ENCODE measurements at regions not wholly inside any gene's neighbourhood (a gene's known extent, or its start where the extent isn't known, plus 50 kb on each side); places are given as distances from the start of the nearest gene placed in this dataset.

DNA sequence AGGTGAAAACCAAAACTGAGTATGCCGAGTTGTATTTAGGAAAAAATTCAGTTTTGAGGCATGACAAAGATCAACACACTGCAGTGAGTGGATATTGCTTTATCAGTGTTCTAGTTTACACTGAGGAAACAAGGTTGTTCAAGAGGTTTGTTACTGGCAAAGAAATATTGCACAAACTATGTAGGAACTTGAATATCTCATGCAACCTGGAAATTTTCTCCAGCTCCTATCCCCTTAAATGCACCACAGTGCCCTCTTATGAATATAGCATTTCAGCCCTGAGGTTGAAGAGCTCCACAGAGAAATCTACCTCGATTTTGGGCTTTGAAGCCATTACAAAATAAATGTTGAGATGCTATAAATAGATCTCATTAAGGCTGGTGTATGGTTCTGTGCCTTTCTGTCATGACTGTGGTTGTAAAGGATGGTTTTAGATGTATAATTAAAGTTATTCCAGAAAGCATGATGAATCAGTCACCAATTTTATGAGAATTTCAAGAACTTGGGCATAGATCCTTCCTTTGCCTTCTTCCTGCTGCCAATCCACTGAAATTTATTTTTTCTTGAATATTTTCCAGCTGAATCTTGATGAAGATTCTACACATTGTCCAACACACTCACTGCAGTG, 159.3 kb downstream of the SPATA31D1 start:
- intact Hi-C loops (cut with DNase I), result no loop called here
- ATAC-seq (no peak), DNase-seq (no peak)

DNA sequence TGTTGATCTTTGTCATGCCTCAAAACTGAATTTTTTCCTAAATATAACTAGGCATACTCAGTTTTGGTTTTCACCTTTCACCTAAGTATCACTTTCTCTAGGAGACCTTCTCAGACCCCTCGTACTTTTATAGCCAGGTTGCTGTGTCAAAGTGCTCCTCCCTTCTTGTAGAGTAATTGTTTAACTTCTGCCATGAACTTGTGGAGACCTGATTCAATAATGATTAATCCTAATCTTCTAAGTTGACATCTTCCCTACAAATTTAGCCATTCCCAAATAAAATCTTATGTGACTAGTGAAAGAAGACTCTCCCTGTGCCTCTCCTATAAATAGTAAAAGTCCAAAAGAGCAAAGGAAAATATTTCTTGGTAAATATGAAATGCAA, 159.8 kb downstream of the SPATA31D1 start:
- intact Hi-C loops (cut with DNase I), result no loop called here
- ATAC-seq (no peak), DNase-seq (no peak)

GRCh38 chr9:82148901-82149461, 160.4 kb downstream of the SPATA31D1 start:
- ATAC-seq (no peak), DNase-seq (no peak)
- intact Hi-C loops (cut with DNase I), result no loop called here

DNA sequence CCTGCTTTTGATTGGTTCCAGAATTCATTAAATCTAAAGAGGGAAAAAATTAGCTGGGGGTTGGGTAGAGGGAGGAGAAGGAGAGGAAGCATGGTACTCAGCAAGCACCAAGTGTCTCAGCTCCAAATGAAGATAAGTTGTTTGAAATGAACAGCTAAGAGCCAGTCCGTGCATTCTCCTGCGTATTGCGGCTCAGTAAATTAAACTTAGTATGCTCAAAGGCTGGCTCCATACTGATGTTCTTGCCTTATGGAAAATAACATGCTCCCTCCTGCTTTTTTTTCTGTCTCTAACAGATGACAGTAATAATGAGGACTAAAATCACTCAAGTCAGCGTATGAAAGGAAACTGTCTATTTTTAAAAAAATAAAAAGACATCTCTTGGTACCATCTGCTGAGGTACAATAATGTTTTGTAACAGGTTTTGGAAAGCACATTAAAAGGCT, 161.0 kb downstream of the SPATA31D1 start:
- intact Hi-C loops (cut with DNase I), result no loop called here
- ATAC-seq (no peak), DNase-seq (no peak)

- ATAC-seq (no peak), DNase-seq (no peak)
- intact Hi-C loops (cut with DNase I), result no loop called here
Measured at GRCh38 chr9:82152181-82152580, 163.6 kb downstream of the SPATA31D1 start.

DNA sequence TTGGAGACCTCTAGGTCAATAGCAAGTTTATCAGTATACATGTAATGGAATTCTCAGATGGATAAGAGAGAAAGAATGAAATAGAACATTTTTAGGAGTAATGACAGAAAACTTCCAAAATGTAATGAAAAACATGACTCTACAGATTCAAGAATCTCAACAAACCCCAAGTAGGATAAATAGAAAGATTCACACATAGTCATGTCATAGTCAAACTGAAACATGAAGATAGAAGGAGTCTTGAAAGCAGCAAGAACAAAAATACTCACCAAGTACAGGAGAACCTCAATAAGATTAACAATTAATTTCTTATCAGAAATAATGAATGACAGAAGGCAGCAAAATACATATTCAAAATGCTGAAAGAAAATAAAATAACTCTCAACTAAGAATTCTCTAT, 164.5 kb downstream of the SPATA31D1 start:
- DNase-seq (no peak), ATAC-seq (no peak)
- intact Hi-C loops (cut with DNase I), result no loop called here

GRCh38 chr9:82154573-82154972, 166.0 kb downstream of the SPATA31D1 start:
- intact Hi-C loops (cut with DNase I), result no loop called here
- no peak for DNase-seq
- ATAC-seq, result no peak

GRCh38 chr9:82161876-82162275, 173.3 kb downstream of the SPATA31D1 start:
- intact Hi-C loops (cut with DNase I), result no loop called here
- ATAC-seq (no peak), DNase-seq (no peak)

GRCh38 chr9:82164159-82164558, 175.6 kb downstream of the SPATA31D1 start:
- ATAC-seq, result no peak
- intact Hi-C loops (cut with DNase I), result no loop called here
- no peak for DNase-seq

- intact Hi-C loops (cut with DNase I), result no loop called here
- no peak for ATAC-seq
Measured at GRCh38 chr9:82167296-82167695, 178.7 kb downstream of the SPATA31D1 start.

DNA sequence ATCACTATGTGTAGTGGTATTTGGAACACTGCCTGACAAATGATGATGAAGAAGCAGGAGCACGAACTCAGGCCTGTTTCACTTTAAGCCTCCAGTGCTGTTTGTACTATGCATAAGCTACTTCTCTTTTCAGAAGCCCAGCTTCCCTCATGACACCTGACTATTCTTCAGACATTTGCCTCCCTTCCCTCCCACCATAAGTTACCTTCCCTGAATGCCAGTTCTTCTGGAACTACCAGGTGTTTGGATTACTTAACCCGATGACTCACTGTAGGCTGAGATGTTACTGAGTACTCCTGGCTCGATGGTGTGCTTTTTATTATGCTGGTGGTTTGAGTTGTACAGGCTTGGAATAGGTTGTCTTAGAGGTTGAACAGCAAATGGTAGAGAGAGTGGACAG, 180.0 kb downstream of the SPATA31D1 start:
- intact Hi-C loops (cut with DNase I), result no loop called here
- ATAC-seq (peak in 1 of 2 donors; percentile 88), DNase-seq (no peak)

More at GRCh38 chr9:82167296-82167695, 178.7 kb downstream of the SPATA31D1 start:
- no peak for DNase-seq

GRCh38 chr9:82170866-82171265, 182.3 kb downstream of the SPATA31D1 start:
- ATAC-seq (no peak), DNase-seq (no peak)
- intact Hi-C loops (cut with DNase I), result no loop called here

GRCh38 chr9:82171271-82171670, 182.7 kb downstream of the SPATA31D1 start:
- intact Hi-C loops (cut with DNase I), result no loop called here
- ATAC-seq (no peak), DNase-seq (no peak)

DNA sequence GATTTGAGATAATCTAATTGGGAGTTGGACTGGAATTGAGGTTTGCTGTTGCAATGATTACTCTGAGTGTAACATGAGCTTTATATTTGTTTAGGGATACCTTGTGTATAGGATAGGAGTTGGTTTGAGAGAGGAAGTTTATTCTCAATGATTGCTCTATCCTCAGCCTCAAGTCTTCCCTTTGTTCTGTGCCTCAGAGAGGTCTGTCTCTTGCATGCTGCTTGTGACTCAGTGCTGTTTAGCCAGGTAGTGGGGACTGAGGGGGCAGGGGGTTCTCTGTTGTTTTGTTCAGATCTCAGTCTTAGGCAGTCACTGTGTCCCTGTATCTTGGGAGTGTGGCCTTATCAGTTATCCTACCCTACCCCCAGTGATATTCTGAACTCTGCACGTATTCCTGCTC, 192.1 kb downstream of the SPATA31D1 start:
- DNase-seq (no peak), ATAC-seq (no peak)
- intact Hi-C loops (cut with DNase I), result no loop called here

DNA sequence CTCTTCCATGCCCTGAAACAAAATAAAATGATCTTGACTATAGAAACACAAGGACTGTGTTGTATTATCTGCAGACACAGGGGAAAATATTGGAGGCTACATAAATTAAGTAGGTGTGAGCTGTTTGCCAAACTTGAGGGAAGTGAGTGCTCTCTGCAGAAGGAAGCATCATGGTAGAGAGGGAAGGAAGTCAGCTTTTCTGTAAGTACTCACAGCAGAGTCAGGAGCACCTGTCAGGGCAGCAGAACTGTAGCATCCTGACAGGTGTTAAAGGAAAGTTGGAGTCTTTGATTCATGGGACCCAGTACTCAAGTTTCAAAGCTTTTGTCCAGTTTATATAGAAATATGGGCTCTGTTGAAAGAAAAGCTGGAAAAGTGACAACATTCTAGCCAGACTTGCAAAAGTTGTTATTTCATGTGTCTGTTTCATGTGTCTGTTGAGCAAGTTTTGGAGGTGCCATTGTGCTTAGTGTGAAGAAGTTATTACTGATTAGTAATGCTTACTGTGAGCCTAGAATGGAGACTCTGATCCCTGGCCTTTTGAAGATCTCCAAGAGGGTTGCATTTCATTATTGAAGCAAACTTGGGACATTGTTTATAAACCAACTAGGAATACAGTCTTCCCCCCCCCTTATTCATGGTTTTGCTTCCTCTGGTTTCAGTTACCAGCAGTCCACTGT, 194.7 kb downstream of the SPATA31D1 start:
- intact Hi-C loops (cut with DNase I), result no loop called here
- no peak for DNase-seq
- ATAC-seq, result no peak

- DNase-seq, result no peak
- intact Hi-C loops (cut with DNase I), result no loop called here
- ATAC-seq, result no peak
Measured at GRCh38 chr9:82184524-82184923, 196.0 kb downstream of the SPATA31D1 start.

GRCh38 chr9:82188817-82189216, 200.2 kb downstream of the SPATA31D1 start:
- no peak for ATAC-seq
- intact Hi-C loops (cut with DNase I), result no loop called here
- no peak for DNase-seq

GRCh38 chr9:82191082-82191770, 202.7 kb downstream of the SPATA31D1 start:
- DNase-seq (no peak), ATAC-seq (no peak)
- intact Hi-C loops (cut with DNase I), result no loop called here

- ATAC-seq (no peak), DNase-seq (no peak)
- intact Hi-C loops (cut with DNase I), result no loop called here
Measured at GRCh38 chr9:82192211-82192610, 203.6 kb downstream of the SPATA31D1 start.

Measured in left cardiac atrium (tissue), 4 donors.